Stimulated activated naive CD4-positive, alpha-beta T cell (primary cell): ENCODE measurements at regions not wholly inside any gene's neighbourhood (a gene's known extent, or its start where the extent isn't known, plus 50 kb on each side); places are given as distances from the start of the nearest gene placed in this dataset.
"Not testable (repeated sequence)": the region's sequence is repeated elsewhere in the genome, so short reads cannot be mapped to it uniquely, and the experiment has no call there.

Source experiments
- DNase-seq, 6 experiments: peaks; one replicate each; lab custom pipeline; 2025; lab: John Stamatoyannopoulos, UW

- DNase-seq: no peak
These were observed 959.9 kb upstream of the ADGRL4 start for GRCh38 chr1:79966438-79966837.

- DNase-seq: no peak
These were observed 953.1 kb upstream of the ADGRL4 start for GRCh38 chr1:79959635-79960034.

GRCh38 chr1:79955966-79956365 lies 949.4 kb upstream of the ADGRL4 start:
- no peak for DNase-seq

DNA sequence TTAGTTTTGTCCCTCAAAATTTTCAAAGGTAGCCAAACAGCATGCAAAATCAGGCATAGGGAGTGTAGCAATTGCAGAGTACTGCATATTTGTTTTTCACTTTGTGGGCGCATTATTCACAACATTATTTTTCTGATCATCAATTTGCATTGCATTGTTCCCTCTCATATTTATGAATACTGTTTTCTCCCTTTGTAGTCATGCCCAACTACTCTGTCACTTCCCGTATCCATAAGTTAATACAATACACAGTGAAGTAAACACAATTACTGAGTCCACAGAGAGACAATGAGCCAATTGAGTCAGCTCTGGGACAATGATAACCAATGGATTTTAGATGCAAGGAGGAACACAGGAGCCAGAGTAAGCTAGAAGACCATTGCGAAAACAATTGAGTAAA lies 944.0 kb upstream of the ADGRL4 start:
- no peak for DNase-seq

- no peak for DNase-seq
These were observed 938.9 kb upstream of the ADGRL4 start for GRCh38 chr1:79945391-79945790.

- no peak for DNase-seq
These were observed 922.8 kb upstream of the ADGRL4 start for GRCh38 chr1:79929356-79929755.

GRCh38 chr1:79928901-79929300 lies 922.4 kb upstream of the ADGRL4 start:
- DNase-seq: no peak

DNA sequence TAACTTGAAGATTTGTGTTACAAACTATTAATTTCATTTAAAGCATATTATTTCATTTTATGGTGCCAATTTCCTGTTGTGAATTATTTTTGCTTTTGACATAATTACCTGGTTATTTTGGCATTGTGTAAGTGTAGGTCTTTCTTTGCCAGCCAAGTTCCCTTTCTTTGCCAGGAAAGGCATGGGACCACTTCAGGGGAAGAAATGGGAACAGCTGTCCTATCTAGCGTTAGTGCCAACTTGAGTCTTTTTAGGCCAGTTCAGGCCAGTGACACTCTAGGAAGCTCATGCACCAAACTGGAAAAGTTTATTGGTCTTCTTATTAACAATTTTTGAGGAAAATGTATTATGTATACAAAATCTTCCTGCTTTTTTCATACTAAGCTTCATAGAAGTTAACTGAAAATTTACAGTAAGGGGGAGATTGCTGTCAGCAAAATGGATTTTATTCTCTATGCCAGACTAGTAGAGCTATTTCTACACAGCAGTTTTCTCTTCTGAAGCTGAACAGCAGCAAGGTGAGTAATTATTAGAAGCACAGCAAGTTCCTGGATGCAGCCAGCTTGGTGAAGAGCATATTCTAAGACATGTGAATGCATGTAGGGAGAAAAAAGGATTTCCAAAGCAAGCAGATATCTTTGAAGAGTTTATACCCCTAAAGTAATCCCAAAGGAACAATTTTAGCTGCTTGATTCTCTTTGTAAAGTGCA lies 914.6 kb upstream of the ADGRL4 start:
- no peak for DNase-seq

DNA sequence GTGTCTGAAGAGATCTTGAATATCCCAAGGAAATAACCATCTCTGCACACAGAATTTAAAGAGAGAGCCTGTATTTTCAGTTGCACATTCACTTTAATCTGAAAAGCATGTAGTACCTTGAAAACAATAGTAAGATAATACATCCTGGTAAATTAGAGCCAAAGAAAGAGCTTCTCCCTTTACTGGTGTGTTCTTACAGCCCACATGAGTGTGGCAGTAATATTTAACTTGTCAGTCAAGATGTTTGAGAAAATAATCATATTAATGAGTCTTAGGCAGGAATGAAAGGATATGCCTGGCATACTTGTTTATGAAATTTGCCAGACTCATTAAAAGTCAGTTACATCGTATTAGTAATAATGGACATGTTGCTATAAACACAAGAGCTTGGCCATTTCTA lies 908.4 kb upstream of the ADGRL4 start:
- no peak for DNase-seq

GRCh38 chr1:79912813-79913212 lies 906.3 kb upstream of the ADGRL4 start:
- no peak for DNase-seq

DNA sequence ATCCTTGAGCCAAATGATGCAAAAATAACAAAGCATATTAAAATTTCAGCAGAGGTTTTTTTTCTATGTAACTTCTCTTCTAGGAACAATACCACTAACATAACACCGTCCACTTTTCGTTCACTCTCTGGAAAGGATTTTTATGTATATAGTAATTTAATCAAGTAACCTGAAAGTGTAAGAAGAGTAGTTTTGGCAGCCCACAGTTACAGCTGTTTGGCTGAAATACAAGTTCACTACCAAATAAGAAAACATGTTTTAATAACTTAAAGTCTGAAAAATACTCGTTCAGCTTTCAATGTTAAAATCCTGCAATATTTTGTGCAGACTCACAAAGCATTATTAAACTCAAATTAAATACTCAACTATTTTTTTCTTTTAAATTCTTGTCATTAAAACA lies 896.8 kb upstream of the ADGRL4 start:
- DNase-seq: no peak

GRCh38 chr1:79902418-79902817 lies 895.9 kb upstream of the ADGRL4 start:
- DNase-seq: no peak

DNA sequence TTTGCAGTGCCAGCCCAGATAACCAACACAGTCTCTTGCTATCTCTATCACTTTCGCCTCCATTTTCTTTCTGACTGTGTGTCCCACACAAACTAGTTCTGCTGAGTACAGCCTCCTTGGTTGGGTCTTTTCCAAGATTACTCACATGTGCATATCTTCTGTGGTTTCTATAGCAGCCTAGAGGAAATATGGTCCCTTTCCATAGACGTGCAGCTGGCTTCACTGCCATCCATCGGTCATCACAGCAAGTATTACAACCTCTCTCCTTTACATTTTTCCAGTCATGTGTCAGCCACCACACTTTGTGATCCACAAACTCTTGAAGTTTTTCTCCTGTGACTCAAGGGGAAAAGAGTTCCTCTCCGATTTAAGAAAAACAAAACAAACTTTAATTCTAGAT lies 893.4 kb upstream of the ADGRL4 start:
- DNase-seq: no peak

DNA sequence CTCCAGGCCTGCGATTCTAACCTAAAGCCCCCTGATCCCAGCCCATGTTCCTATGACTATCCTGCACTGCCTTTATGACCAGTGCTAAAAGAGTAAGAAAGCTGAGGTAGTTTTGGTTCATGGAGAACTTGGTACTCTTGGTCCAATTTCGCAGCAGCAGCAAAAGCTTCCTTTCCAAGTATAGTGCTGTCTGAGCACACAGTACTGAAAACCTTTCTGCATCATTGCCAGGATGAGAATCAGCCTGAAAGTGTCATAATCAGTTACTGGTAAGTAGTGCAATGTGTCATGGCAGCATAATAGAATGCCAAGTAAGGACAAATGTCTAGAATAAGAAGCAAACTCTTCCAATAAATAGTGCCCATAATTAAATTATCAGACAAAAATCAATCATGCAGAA lies 889.6 kb upstream of the ADGRL4 start:
- no peak for DNase-seq

DNA sequence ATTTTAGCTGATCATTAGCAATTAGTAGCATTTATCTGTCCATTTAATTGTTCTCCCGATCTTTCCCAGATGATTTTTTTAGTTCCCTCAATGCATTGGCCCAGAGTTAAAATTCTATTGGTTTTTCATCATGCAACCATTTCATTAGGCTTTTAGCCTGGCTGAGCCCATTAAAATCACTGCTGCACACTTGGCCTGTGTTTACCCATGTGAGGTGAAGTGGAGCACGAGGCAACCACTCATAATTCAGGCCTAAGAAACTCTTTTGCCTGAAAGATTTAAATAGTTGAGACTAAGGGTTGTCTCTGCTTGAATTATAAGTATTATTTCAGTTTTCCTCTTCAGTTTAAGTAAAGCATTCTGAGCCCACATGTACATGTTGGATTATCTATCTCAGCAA lies 889.0 kb upstream of the ADGRL4 start:
- DNase-seq: no peak

GRCh38 chr1:79894129-79894528 lies 887.6 kb upstream of the ADGRL4 start:
- DNase-seq: not testable (repeated sequence)

DNA sequence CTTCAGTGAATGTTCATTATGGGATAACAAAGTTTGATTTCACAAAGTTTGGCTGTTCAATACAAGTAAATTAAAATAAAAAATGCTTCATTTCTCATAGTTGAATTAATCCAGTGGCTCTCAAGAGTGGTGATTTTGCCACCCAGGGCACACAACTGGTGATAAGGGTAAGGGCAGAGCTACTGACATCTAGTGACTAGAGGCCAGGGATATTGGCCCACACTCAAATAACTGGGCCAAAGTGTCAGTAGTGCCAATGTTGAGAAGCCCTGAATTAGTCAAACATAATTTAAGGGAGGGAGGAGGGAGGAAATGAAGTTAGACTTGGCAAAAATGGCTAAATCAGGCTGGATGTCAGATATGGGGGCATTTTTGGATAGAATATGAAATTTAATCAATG lies 880.5 kb upstream of the ADGRL4 start:
- DNase-seq: no peak

DNA sequence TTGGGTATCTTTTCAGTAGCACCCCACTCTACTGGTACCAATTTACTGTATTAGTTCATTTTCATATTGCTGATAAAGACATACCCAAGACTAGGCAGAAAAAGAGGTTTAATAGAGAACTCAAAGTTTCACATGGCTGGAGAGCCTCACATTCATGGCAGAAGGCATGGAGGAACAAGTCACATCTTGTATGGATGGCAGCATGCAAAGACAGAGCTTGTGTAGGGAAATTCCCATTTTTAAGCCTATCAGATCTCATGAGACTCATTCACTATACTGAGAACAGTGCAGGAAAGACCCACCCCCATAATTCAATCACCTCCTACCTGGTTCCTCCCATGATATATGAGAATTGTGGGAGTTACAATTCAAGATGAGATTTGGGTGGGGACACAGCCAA lies 878.6 kb upstream of the ADGRL4 start:
- DNase-seq: no peak

GRCh38 chr1:79877086-79877485 lies 870.6 kb upstream of the ADGRL4 start:
- no peak for DNase-seq

DNA sequence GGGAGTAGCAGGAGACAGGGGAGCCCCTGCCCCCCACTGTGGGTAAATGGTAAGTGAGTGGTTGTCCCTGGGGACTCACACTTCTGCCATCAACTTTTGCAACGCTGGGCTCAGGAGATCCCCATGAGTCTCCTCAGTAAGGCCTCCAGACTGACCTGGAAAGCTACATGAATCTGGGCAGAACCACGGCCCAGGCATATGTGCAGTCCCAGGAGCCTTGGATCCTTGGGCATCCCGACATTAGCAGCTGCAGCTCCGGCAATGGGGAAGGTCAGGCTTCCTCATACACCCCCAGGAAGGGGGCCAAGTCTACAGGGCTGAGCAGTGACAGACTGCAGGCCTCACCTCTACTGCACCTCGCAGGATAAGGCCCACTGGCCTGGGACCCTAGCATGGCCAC lies 868.7 kb upstream of the ADGRL4 start:
- no peak for DNase-seq

GRCh38 chr1:79874289-79874688 lies 867.8 kb upstream of the ADGRL4 start:
- no peak for DNase-seq

- no peak for DNase-seq
These were observed 852.9 kb upstream of the ADGRL4 start for GRCh38 chr1:79859212-79859948.

GRCh38 chr1:79852004-79852403 lies 845.5 kb upstream of the ADGRL4 start:
- DNase-seq: no peak

DNA sequence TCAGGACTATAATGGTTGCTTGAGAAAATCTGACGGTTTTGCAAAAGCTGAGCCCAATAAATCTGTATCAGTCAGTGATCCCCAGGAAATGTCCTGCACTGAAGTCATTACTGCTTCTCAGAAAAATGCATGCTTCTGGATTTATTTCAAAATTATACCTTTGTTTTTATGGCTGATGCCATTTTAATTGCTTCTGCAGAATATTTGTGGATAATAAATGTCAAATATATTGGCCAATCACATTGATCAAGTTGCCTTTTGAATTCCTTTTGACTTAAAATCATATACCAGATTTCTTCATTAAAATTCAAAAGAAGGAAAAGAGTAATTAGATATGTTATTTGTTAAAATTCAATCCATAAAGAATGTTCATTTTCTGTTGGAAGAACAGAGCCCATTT lies 842.9 kb upstream of the ADGRL4 start:
- no peak for DNase-seq
